ENCODE measurements at regions not wholly inside any gene's neighbourhood (a gene's known extent, or its start where the extent isn't known, plus 50 kb on each side); places are given as distances from the start of the nearest gene placed in this dataset.

- Histone ChIP-seq H3K36me3 (no peaks in the 10 kb centered on the region), H3K9me3 (no peaks in the 10 kb centered on the region), H3K27ac (no peak overlapping the region), H3K27me3 (no peaks in the 10 kb centered on the region), H3K4me3 (no peak overlapping the region), H3K4me1 (no peaks in the 10 kb centered on the region)
- TF ChIP-seq, protein P1, sequence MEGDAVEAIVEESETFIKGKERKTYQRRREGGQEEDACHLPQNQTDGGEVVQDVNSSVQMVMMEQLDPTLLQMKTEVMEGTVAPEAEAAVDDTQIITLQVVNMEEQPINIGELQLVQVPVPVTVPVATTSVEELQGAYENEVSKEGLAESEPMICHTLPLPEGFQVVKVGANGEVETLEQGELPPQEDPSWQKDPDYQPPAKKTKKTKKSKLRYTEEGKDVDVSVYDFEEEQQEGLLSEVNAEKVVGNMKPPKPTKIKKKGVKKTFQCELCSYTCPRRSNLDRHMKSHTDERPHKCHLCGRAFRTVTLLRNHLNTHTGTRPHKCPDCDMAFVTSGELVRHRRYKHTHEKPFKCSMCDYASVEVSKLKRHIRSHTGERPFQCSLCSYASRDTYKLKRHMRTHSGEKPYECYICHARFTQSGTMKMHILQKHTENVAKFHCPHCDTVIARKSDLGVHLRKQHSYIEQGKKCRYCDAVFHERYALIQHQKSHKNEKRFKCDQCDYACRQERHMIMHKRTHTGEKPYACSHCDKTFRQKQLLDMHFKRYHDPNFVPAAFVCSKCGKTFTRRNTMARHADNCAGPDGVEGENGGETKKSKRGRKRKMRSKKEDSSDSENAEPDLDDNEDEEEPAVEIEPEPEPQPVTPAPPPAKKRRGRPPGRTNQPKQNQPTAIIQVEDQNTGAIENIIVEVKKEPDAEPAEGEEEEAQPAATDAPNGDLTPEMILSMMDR (IDR thresholded peaks at IDR 0.05): no peak
- no peak for TF ChIP-seq POLR2A (IDR thresholded peaks at IDR 0.05)
- DNase-seq: no peak
Observed at GRCh38 chr10:9734218-9734617, 1283.5 kb upstream of the CELF2 start.

DNA sequence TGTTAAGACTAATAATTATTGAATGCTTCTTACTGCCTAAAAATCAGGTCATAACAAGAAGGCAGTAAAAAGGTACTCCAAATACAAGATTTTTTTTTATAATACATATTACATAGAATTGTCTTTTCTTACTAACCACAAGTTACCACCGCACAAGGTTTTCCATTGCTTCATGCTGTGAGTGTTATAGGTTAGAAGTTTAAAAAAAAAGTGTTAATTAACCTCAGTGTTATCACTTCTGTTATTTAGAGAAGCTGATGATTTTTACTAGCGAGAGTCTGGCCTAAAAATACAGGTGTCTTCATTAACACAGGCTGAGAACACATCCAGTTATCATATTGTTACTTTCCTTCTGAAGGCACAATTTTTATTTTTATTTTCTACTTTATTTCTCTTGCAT, 1281.9 kb upstream of the CELF2 start:
- H3K27me3 ChIP-seq: no peaks in the 10 kb centered on the region
- H3K4me1 ChIP-seq: no peaks in the 10 kb centered on the region
- no peak for TF ChIP-seq POLR2A (IDR thresholded peaks at IDR 0.05)
- TF ChIP-seq, protein P1 (IDR thresholded peaks at IDR 0.05): no peak
- no peak for DNase-seq
- no peak overlapping the region for H3K4me3 ChIP-seq
- no peak overlapping the region for H3K27ac ChIP-seq
- no peaks in the 10 kb centered on the region for H3K9me3 ChIP-seq
- H3K36me3 ChIP-seq: no peaks in the 10 kb centered on the region

GRCh38 chr10:9743639-9744038, 1274.0 kb upstream of the CELF2 start:
- no peak for DNase-seq
- no peaks in the 10 kb centered on the region for H3K36me3 ChIP-seq
- TF ChIP-seq, protein P1 (IDR thresholded peaks at IDR 0.05): no peak
- TF ChIP-seq POLR2A (IDR thresholded peaks at IDR 0.05): no peak
- H3K27ac ChIP-seq: no peak overlapping the region
- no peaks in the 10 kb centered on the region for H3K27me3 ChIP-seq
- no peaks in the 10 kb centered on the region for H3K4me1 ChIP-seq
- no peaks in the 10 kb centered on the region for H3K9me3 ChIP-seq
- no peak overlapping the region for H3K4me3 ChIP-seq

DNA sequence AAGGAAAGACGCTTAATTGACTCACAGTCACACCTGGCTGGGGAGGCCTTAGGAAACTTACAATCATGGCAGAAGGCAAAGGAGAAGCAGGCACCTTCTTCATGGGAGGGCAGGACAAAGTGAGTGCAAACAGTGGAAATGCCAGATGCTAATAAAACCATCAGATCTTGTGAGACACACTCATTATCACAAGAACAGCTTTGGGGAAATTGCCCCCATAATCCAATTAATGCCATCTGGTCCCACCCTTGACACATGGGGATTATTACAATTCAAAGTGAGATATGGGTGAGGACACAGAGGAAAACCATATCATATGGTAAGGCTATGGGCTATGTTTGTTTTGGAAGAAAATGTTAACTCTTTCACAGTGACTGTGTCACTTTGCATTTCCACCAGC, 1272.5 kb upstream of the CELF2 start:
- TF ChIP-seq, protein P1 (IDR thresholded peaks at IDR 0.05): no peak
- no peak for TF ChIP-seq POLR2A (IDR thresholded peaks at IDR 0.05)
- DNase-seq: no peak
- no peaks in the 10 kb centered on the region for H3K4me1 ChIP-seq
- H3K9me3 ChIP-seq: no peaks in the 10 kb centered on the region
- no peak overlapping the region for H3K4me3 ChIP-seq
- no peaks in the 10 kb centered on the region for H3K36me3 ChIP-seq
- no peak overlapping the region for H3K27ac ChIP-seq
- H3K27me3 ChIP-seq: no peaks in the 10 kb centered on the region

- no peak for TF ChIP-seq POLR2A (IDR thresholded peaks at IDR 0.05)
- TF ChIP-seq, protein P1 (IDR thresholded peaks at IDR 0.05): no peak
- Histone ChIP-seq H3K27me3 (no peaks in the 10 kb centered on the region), H3K36me3 (no peaks in the 10 kb centered on the region), H3K4me1 (no peaks in the 10 kb centered on the region), H3K9me3 (no peaks in the 10 kb centered on the region), H3K4me3 (no peak overlapping the region), H3K27ac (no peak overlapping the region)
- no peak for DNase-seq
Observed at GRCh38 chr10:9757176-9757575, 1260.5 kb upstream of the CELF2 start.

DNA sequence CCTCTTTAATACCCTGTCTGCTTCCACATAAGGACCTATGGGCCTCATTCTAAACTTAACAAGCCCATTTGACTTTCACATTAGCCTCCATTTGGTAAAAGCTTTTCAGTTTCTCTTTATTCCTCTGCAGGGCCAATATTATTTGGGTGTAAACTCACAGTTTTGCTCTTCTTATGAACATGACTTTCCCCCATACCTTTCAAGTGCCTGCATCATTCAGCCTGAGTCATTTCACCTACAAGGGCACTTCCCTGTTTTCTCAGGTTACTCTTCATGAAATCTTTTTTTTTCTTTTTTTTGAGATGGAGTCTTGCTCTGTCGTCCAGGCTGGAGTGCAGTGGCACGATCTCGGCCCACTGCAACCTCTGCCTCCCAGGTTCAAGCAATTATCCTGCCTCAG, 1258.1 kb upstream of the CELF2 start:
- TF ChIP-seq POLR2A (IDR thresholded peaks at IDR 0.05): no peak
- TF ChIP-seq, protein P1 (IDR thresholded peaks at IDR 0.05): no peak
- Histone ChIP-seq H3K27me3 (no peaks in the 10 kb centered on the region), H3K9me3 (no peaks in the 10 kb centered on the region), H3K4me1 (no peaks in the 10 kb centered on the region), H3K36me3 (no peaks in the 10 kb centered on the region), H3K27ac (no peak overlapping the region), H3K4me3 (no peak overlapping the region)
- DNase-seq: no peak
